Upper lobe of left lung (tissue), 6 donors: ENCODE measurements at regions not wholly inside any gene's neighbourhood (a gene's known extent, or its start where the extent isn't known, plus 50 kb on each side); places are given as distances from the start of the nearest gene placed in this dataset.

Experiments
- ATAC-seq, 2 donors: fragments of 200-7000 bp; cut with Tn5 transposase; one replicate each; pipeline ENCODE4 v1.9.1; 2022; ENCODE audit warnings: mild to moderate bottlenecking in 2 of 2, moderate library complexity in 2 of 2; ENCODE audit not compliant: low FRiP score in 2 of 2
- DNase-seq, 2 donors: peaks; one replicate each; pipeline ENCODE4 v3.0.0-alpha.2; 2019 to 2020
- H3K27ac ChIP-seq, 4 donors: fragments of 200-600 bp; sonication (generic); one replicate each; pipeline ENCODE4 v1.5.1; 2016 to 2019
- H3K27me3 ChIP-seq, 4 donors: fragments of 200-600 bp; sonication (generic); one replicate each; pipeline ENCODE4 v1.5.1; 2017 to 2019
- H3K36me3 ChIP-seq, 4 donors: fragments of 200-600 bp; sonication (generic); one replicate each; pipeline ENCODE4 v1.5.1; 2016 to 2019
- H3K4me1 ChIP-seq, 4 donors: fragments of 200-600 bp; sonication (generic); one replicate each; pipeline ENCODE4 v1.5.1; 2018 to 2019
- H3K4me3 ChIP-seq, 4 donors: fragments of 200-600 bp; sonication (generic); one replicate each; pipeline ENCODE4 v1.5.1; 2017 to 2019; ENCODE audit warnings: mild to moderate bottlenecking in 2 of 4, moderate library complexity in 1 of 4
- H3K9me3 ChIP-seq, 4 donors: fragments of 200-600 bp; sonication (generic); one replicate each; pipeline ENCODE4 v1.5.1; 2018 to 2019
- EP300 ChIP-seq, 4 donors: sonication (generic); formaldehyde crosslinking; IDR thresholded peaks; one replicate each; pipeline ENCODE4 v1.5.1; 2017; ENCODE audit warnings: antibody characterized with exemption in 4 of 4, control low read depth in 2 of 4
- POLR2A ChIP-seq, 4 donors: fragments of 450-650 bp; IDR thresholded peaks; one replicate each; pipeline ENCODE4 v1.5.1; 2016 to 2017; ENCODE audit warnings: antibody characterized with exemption in 4 of 4, mild to moderate bottlenecking in 2 of 4
- POLR2AphosphoS5 ChIP-seq, 2 donors: sonication (generic); formaldehyde crosslinking; IDR thresholded peaks; one replicate each; pipeline ENCODE4 v1.5.1; 2017; ENCODE audit warnings: antibody characterized with exemption in 2 of 2
- WGBS, 2 donors: methylation state at CpG; one replicate each; pipeline ENCODE4 v1.1.5; 2017 to 2018; 5-methylcytosine and 5-hydroxymethylcytosine counted together
- TF ChIP-seq, protein P1 (sequence below), 6 experiments: fragments of 450-650 bp in 4 of 6; fragments of 200-600 bp in 2 of 6; sonication (generic) in 2 of 6; IDR thresholded peaks; one replicate each; pipeline ENCODE4 v1.5.1; 2016 to 2019; ENCODE audit warnings: antibody characterized with exemption in 6 of 6
- donor health status: DM: no; HTN: no; CAD: no; lungs with moderate emphysema.
- donor health status: DM: no; HTN: yes; CAD: no; lungs with severe emphysema.

DNA sequence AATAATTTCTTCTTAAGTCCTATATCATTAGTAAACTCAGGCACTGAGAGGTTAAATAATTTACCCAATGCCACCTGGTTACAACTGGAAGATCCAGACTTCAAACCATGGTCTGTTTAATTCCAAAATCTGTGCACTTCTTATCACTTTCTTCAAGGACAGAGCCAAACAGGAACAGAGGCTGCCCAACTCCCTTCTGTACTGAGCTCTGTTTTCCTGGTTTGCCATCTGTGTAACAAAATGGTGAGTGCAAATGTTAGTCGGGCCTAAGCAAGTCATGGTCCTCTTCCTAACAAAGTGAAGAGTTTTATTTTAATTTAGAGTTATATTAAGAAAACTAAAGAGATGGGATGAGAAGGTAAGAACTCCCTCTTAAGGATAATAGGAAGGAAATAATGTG lies 80.6 kb upstream of the CCL2 start:
- DNase-seq: no peak
- Histone ChIP-seq H3K4me3 (no peak overlapping the region), H3K36me3 (no peaks in the 10 kb centered on the region), H3K27me3 (no peaks in the 10 kb centered on the region), H3K27ac (no peak overlapping the region), H3K9me3 (no peaks in the 10 kb centered on the region), H3K4me1 (peaks cover 6 to 15% (median 12%) of the 10 kb centered on the region in 4 donors)
- no peak for ATAC-seq
- 84 to 87% methylated on average over 1 of the region's 1 CpG for WGBS, 2 donors
- TF ChIP-seq, protein P1, sequence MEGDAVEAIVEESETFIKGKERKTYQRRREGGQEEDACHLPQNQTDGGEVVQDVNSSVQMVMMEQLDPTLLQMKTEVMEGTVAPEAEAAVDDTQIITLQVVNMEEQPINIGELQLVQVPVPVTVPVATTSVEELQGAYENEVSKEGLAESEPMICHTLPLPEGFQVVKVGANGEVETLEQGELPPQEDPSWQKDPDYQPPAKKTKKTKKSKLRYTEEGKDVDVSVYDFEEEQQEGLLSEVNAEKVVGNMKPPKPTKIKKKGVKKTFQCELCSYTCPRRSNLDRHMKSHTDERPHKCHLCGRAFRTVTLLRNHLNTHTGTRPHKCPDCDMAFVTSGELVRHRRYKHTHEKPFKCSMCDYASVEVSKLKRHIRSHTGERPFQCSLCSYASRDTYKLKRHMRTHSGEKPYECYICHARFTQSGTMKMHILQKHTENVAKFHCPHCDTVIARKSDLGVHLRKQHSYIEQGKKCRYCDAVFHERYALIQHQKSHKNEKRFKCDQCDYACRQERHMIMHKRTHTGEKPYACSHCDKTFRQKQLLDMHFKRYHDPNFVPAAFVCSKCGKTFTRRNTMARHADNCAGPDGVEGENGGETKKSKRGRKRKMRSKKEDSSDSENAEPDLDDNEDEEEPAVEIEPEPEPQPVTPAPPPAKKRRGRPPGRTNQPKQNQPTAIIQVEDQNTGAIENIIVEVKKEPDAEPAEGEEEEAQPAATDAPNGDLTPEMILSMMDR (IDR thresholded peaks at IDR 0.05): no peak
- TF ChIP-seq POLR2A (IDR thresholded peaks at IDR 0.05) (no peak), POLR2AphosphoS5 (IDR thresholded peaks at IDR 0.05) (no peak), EP300 (IDR thresholded peaks at IDR 0.05) (no peak)

DNA sequence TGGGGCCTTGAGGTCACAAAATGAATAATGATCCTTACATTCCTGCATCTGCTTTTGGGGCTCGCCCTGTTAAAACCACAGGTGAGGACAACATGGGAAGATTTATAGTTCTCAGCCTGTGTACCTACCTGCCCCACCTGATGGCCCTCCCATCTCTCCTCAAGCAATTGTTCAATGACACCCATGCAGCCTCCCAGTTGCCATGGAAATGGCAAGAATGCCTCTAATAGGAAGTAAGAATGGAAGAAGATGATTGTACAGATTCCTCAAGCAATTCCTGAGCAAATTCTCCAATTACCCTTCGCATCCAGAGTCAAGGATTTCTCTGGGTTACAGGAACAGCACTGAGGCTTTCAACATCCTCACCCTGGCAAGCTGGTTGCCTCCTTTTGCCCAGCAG lies 78.6 kb upstream of the CCL2 start:
- no peaks in the 10 kb centered on the region for H3K9me3 ChIP-seq
- H3K36me3 ChIP-seq: no peaks in the 10 kb centered on the region
- DNase-seq: no peak
- H3K4me3 ChIP-seq: no peak overlapping the region
- TF ChIP-seq POLR2A (IDR thresholded peaks at IDR 0.05) (no peak), POLR2AphosphoS5 (IDR thresholded peaks at IDR 0.05) (no peak), EP300 (IDR thresholded peaks at IDR 0.05) (no peak)
- TF ChIP-seq, protein P1 (IDR thresholded peaks at IDR 0.05): no peak
- no peak for ATAC-seq
- no peaks in the 10 kb centered on the region for H3K27me3 ChIP-seq
- WGBS, 2 donors: 88 to 89% methylated on average over 2 of the region's 2 CpGs
- H3K4me1 ChIP-seq: peaks cover 6 to 15% (median 12%) of the 10 kb centered on the region in 4 donors
- no peak overlapping the region for H3K27ac ChIP-seq

DNA sequence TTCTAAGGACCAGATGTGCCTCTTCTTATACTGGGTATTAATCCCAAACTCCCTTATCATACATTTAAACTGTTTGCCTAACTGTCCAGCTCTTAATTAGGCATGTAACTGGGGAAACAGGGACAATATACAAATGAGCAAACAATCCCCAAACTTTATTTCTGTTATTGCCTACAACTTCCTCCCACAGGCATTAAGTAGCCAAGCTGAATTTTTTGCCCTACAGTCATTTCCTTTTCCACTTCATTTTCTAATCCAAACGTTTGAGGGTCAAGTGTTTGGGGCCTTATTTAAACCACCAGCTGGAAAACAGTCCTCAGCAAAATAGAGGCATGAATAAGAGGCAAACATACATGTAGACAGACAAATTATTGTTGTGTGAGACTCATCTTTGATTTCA lies 77.4 kb upstream of the CCL2 start:
- no peak for ATAC-seq
- H3K27ac ChIP-seq: peak overlapping the region in 1 of 4 donors; percentile 11

DNA sequence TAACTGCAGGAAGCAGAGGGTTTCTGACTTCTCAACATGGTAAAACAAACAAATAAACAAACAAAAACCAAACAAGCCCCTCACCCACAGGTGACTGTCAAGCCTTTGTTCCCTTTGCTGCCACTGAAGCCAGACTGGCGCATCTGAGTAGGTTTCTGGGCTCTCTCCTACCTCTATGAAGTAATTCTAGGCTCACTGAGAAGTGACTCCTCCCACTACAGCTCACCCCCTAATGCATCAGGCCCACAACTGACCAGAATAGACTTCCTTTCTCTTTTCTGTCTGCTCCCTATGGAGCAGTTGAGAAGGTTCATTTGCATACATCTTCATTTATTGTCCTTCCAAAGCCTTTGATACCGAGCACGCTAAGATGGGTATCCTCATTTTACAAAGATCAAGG lies 77.0 kb upstream of the CCL2 start:
- DNase-seq (no peak), ATAC-seq (no peak)
- no peak for TF ChIP-seq POLR2A (IDR thresholded peaks at IDR 0.05)
- TF ChIP-seq EP300 (IDR thresholded peaks at IDR 0.05): no peak
- TF ChIP-seq POLR2AphosphoS5 (IDR thresholded peaks at IDR 0.05): no peak
- TF ChIP-seq, protein P1 (IDR thresholded peaks at IDR 0.05): no peak
- Histone ChIP-seq H3K4me1 (peaks cover 6 to 15% (median 12%) of the 10 kb centered on the region in 4 donors), H3K9me3 (no peaks in the 10 kb centered on the region), H3K36me3 (no peaks in the 10 kb centered on the region), H3K4me3 (no peak overlapping the region), H3K27me3 (no peaks in the 10 kb centered on the region), H3K27ac (no peak overlapping the region)
- 80 to 83% methylated on average over 3 of the region's 3 CpGs for WGBS, 2 donors

More for the DNA sequence above, 77.4 kb upstream of the CCL2 start:
- peaks cover 6 to 15% (median 12%) of the 10 kb centered on the region in 4 donors for H3K4me1 ChIP-seq
- TF ChIP-seq EP300 (IDR thresholded peaks at IDR 0.05) (no peak), POLR2AphosphoS5 (IDR thresholded peaks at IDR 0.05) (no peak), POLR2A (IDR thresholded peaks at IDR 0.05) (no peak)
- TF ChIP-seq, protein P1 (IDR thresholded peaks at IDR 0.05): no peak
- H3K4me3 ChIP-seq: no peak overlapping the region
- H3K27me3 ChIP-seq: no peaks in the 10 kb centered on the region
- WGBS, 2 donors: 0% methylated on average over 1 of the region's 1 CpG
- H3K9me3 ChIP-seq: no peaks in the 10 kb centered on the region
- H3K36me3 ChIP-seq: no peaks in the 10 kb centered on the region
- DNase-seq: no peak

DNA sequence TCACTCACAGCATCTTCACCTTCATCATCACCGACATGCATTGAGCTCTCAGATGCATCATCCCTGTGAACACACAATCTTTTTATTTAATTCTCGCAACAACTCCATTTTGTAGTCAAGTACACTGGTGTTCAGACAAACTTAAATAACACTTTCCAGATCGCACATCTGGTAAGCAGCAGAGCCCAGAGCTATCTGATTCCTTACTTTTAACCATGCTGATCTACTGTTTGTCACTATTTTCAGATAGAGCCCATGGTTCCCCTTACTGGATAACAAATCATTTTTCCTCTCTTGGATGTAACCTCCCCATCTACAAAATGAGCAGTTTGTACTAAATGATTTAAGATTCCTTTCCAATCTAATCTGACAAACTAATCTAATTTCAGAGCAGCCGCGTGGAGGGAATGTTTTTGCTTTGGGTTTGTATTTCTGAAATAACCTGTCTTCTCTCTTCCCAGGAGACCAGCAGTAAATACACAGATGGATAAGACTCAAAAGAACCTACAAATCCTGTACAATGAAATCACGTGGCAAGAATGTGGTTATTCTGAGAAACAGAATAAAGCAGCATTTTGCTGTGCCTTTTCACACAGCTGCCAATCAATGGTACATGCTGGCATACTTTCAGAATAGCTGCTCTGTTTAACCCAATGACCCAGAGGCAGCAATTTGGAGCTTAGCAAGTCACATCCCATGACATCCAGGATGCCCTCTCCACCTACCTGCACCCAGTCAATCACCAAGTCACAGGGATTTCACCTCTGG lies 72.9 kb upstream of the CCL2 start:
- ATAC-seq (no peak), DNase-seq (no peak)
- TF ChIP-seq POLR2A (IDR thresholded peaks at IDR 0.05) (no peak), POLR2AphosphoS5 (IDR thresholded peaks at IDR 0.05) (no peak), EP300 (IDR thresholded peaks at IDR 0.05) (no peak)
- TF ChIP-seq, protein P1 (IDR thresholded peaks at IDR 0.05): no peak
- Histone ChIP-seq H3K27me3 (no peaks in the 10 kb centered on the region), H3K4me3 (no peak overlapping the region), H3K36me3 (no peaks in the 10 kb centered on the region), H3K9me3 (no peaks in the 10 kb centered on the region), H3K27ac (no peak overlapping the region), H3K4me1 (peaks cover 4 to 10% (median 10%) of the 10 kb centered on the region in 4 donors)
- WGBS, 2 donors: 64 to 72% methylated on average over 6 of the region's 6 CpGs
